Transverse colon (tissue), 4 donors: ENCODE measurements at regions not wholly inside any gene's neighbourhood (a gene's known extent, or its start where the extent isn't known, plus 50 kb on each side); places are given as distances from the start of the nearest gene placed in this dataset.

Experiments used
- DNase-seq: peaks from one replicate; pipeline ENCODE4 v3.0.0-alpha.2; 2019
- H3K27ac ChIP-seq, 4 donors: fragments of 200-600 bp; sonication (generic); 2 replicates each; pipeline ENCODE4 v1.5.1; 2016 to 2018; ENCODE audit warnings: inconsistent platforms in 4 of 4
- H3K27me3 ChIP-seq: fragments of 200-600 bp; sonication (generic); 2 replicates; pipeline ENCODE4 v1.5.1; 2017; ENCODE audit warnings: inconsistent platforms
- H3K36me3 ChIP-seq, 4 donors: fragments of 200-600 bp; sonication (generic); 2 replicates each; pipeline ENCODE4 v1.5.1; 2017 to 2019; ENCODE audit warnings: inconsistent platforms in 4 of 4
- H3K4me1 ChIP-seq, 4 donors: fragments of 200-600 bp; sonication (generic); 2 replicates each; pipeline ENCODE4 v1.5.1; 2017 to 2020; ENCODE audit warnings: inconsistent platforms in 4 of 4
- H3K4me3 ChIP-seq, 4 donors: fragments of 200-600 bp; sonication (generic); 1 replicate in 1 of 4; 2 replicates in 3 of 4; pipeline versions ENCODE4 v1.5.1 to v1.6.1; 2017 to 2019; ENCODE audit warnings: inconsistent platforms in 4 of 4
- H3K9me3 ChIP-seq, 2 donors: fragments of 200-600 bp; sonication (generic); 2 replicates each; pipeline ENCODE4 v1.5.1; 2017 to 2019; ENCODE audit warnings: inconsistent platforms in 2 of 2
- CTCF ChIP-seq, 5 experiments: fragments of 200-600 bp in 3 of 5; fragments of 450-650 bp in 2 of 5; sonication (generic) in 3 of 5; IDR thresholded peaks; 1 replicate in 2 of 5; 2 replicates in 3 of 5; pipeline ENCODE4 v1.5.1; 2016 to 2017; ENCODE audit warnings: antibody characterized with exemption in 5 of 5, inconsistent platforms in 3 of 5, mild to moderate bottlenecking in 2 of 5, moderate library complexity in 1 of 5
- EP300 ChIP-seq: sonication (generic); formaldehyde crosslinking; IDR thresholded peaks from one replicate; pipeline ENCODE4 v1.6.1; 2017; ENCODE audit warnings: antibody characterized with exemption, low read depth
- POLR2A ChIP-seq: fragments of 450-650 bp; IDR thresholded peaks from one replicate; pipeline ENCODE4 v1.6.1; 2016; ENCODE audit warnings: antibody characterized with exemption, mild to moderate bottlenecking, moderate library complexity
- POLR2AphosphoS5 ChIP-seq, 3 donors: sonication (generic); formaldehyde crosslinking; IDR thresholded peaks; one replicate each; pipeline ENCODE4 v1.6.1; 2016; ENCODE audit warnings: antibody characterized with exemption in 3 of 3
- WGBS, 2 donors: methylation state at CpG; one replicate each; pipeline ENCODE4 v1.1.5; 2018; ENCODE audit warnings: low coverage in 1 of 2; 5-methylcytosine and 5-hydroxymethylcytosine counted together
- in situ Hi-C, 4 donors: fragments of 200-750 bp; cut with MboI; loops; one replicate each; pipeline versions ENCODE4 v1.15.0 to v1.15.1; 2017; ENCODE audit warnings: low sequenced_read_pairs in 3 of 4, low pct_ligation_motif_present in 1 of 4, low pct_unique_long_range_greater_than_20kb in 1 of 4
- intact Hi-C: fragments of 100-400 bp; cut with DNase I; formaldehyde crosslinking; loops from one replicate; pipeline ENCODE4 v1.15.1; 2023; ENCODE audit warnings: low total_unique reads
- small RNA-seq, 4 donors: library from RNA; depleted of rRNA; stranded (forward); fragments of <200 nt; gene quantifications; one replicate each; pipeline ENCODE3, GENCODE V24; 2016

DNA sequence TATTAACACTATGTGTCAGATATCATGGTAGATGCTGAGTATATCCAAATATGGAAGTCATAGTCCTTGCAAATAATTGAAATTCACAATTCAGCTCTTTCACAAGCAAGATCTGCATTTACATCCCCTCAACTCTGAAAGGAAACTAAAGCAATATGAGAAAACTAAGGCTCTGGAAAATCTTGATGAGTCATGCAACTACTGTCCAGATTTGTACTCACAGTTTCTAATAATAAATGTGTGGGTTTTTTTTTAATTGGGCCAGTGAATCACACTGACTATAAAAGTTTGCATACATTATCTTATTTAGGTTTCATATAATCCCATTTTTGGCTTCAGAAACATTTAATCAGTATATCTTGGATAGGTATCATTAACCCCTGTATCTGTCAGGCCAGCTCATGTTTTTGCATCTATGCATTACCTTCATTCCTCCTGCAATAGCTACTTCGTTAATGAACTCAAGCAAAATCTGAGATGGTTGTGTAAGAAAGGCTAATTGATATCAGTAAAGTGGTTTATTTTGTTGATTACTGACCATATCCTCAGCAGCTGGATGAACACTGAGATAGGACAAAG lies 58.7 kb upstream of the PRR16 start:
- Histone ChIP-seq H3K9me3 (no peaks in the 10 kb centered on the region), H3K36me3 (no peaks in the 10 kb centered on the region), H3K27ac (no peak overlapping the region), H3K4me1 (no peaks in the 10 kb centered on the region), H3K27me3 (no peaks in the 10 kb centered on the region), H3K4me3 (no peak overlapping the region)
- WGBS, 2 donors, result 60 to 63% methylated on average over 1 of the region's 1 CpG
- intact Hi-C loops (no loop called here), in situ Hi-C loops (no loop called here)
- DNase-seq, result no peak
- TF ChIP-seq CTCF (IDR thresholded peaks at IDR 0.05) (no peak), POLR2AphosphoS5 (IDR thresholded peaks at IDR 0.05) (no peak), EP300 (no peak), POLR2A (no peak)

GRCh38 chr5:120405923-120406322 lies 58.2 kb upstream of the PRR16 start:
- Histone ChIP-seq H3K4me3 (no peak overlapping the region), H3K4me1 (no peaks in the 10 kb centered on the region), H3K27ac (no peak overlapping the region), H3K27me3 (no peaks in the 10 kb centered on the region), H3K36me3 (no peaks in the 10 kb centered on the region), H3K9me3 (no peaks in the 10 kb centered on the region)
- in situ Hi-C loops (no loop called here), intact Hi-C loops (no loop called here)
- DNase-seq, result no peak
- TF ChIP-seq POLR2AphosphoS5 (IDR thresholded peaks at IDR 0.05) (no peak), EP300 (no peak), POLR2A (no peak), CTCF (IDR thresholded peaks at IDR 0.05) (no peak)

GRCh38 chr5:120413686-120414085 lies 50.4 kb upstream of the PRR16 start:
- Histone ChIP-seq H3K9me3 (no peaks in the 10 kb centered on the region), H3K27me3 (no peaks in the 10 kb centered on the region), H3K27ac (no peak overlapping the region), H3K4me3 (no peak overlapping the region), H3K4me1 (no peaks in the 10 kb centered on the region), H3K36me3 (no peaks in the 10 kb centered on the region)
- 71 to 89% methylated on average over 1 to 3 of the region's 3 CpGs for WGBS, 2 donors
- intact Hi-C loops, result no loop called here
- TF ChIP-seq POLR2AphosphoS5 (IDR thresholded peaks at IDR 0.05) (no peak), POLR2A (no peak), CTCF (IDR thresholded peaks at IDR 0.05) (no peak), EP300 (no peak)
- in situ Hi-C loops, result no loop called here
- no peak for DNase-seq

Small RNA genes in the stretch of these regions (small RNA-seq; reads per million reads assigned to genes)
- 0 reads per million in 4 donors for gene RNU6-718P
